ENCODE measurements at regions not wholly inside any gene's neighbourhood (a gene's known extent, or its start where the extent isn't known, plus 50 kb on each side); places are given as distances from the start of the nearest gene placed in this dataset.

GRCh38 chr14:51432302-51432948 lies 192.4 kb downstream of the TMX1 start:
- Mint-ChIP-seq H3K36me3 (ENCODE audit: low read depth) (no peaks in the 10 kb centered on the region), H3K4me1 (no peaks in the 10 kb centered on the region), H3K4me3 (no peak overlapping the region), H3K27me3 (peaks cover 34% of the 10 kb centered on the region), H3K27ac (no peak overlapping the region), H3K9me3 (no peaks in the 10 kb centered on the region)
- ATAC-seq (replicated peaks) = no peak

GRCh38 chr14:51436630-51437029 lies 196.6 kb downstream of the TMX1 start:
- no peak overlapping the region for H3K27ac Mint-ChIP-seq
- ATAC-seq (replicated peaks) = no peak

GRCh38 chr14:51439896-51440295 lies 199.8 kb downstream of the TMX1 start:
- H3K4me3 Mint-ChIP-seq = no peak overlapping the region
- H3K4me1 Mint-ChIP-seq = no peaks in the 10 kb centered on the region
- H3K9me3 Mint-ChIP-seq = no peaks in the 10 kb centered on the region
- peaks cover 20% of the 10 kb centered on the region for H3K27me3 Mint-ChIP-seq
- H3K36me3 Mint-ChIP-seq (ENCODE audit: low read depth) = no peaks in the 10 kb centered on the region
- no peak overlapping the region for H3K27ac Mint-ChIP-seq
- ATAC-seq (replicated peaks) = no peak

More at GRCh38 chr14:51436630-51437029, 196.6 kb downstream of the TMX1 start:
- no peak overlapping the region for H3K4me3 Mint-ChIP-seq
- no peaks in the 10 kb centered on the region for H3K9me3 Mint-ChIP-seq
- H3K27me3 Mint-ChIP-seq = peaks cover 28% of the 10 kb centered on the region
- H3K4me1 Mint-ChIP-seq = no peaks in the 10 kb centered on the region
- no peaks in the 10 kb centered on the region for H3K36me3 Mint-ChIP-seq (ENCODE audit: low read depth)

GRCh38 chr14:51441001-51441400 lies 201.0 kb downstream of the TMX1 start:
- H3K27me3 Mint-ChIP-seq = peaks cover 18% of the 10 kb centered on the region
- no peak for ATAC-seq (replicated peaks)
- no peaks in the 10 kb centered on the region for H3K4me1 Mint-ChIP-seq
- H3K27ac Mint-ChIP-seq = no peak overlapping the region
- H3K9me3 Mint-ChIP-seq = no peaks in the 10 kb centered on the region
- H3K36me3 Mint-ChIP-seq (ENCODE audit: low read depth) = no peaks in the 10 kb centered on the region
- H3K4me3 Mint-ChIP-seq = no peak overlapping the region

- no peak overlapping the region for H3K27ac Mint-ChIP-seq
Observed at GRCh38 chr14:51442513-51443175, 202.6 kb downstream of the TMX1 start.

GRCh38 chr14:51443195-51444018 lies 203.4 kb downstream of the TMX1 start:
- Mint-ChIP-seq H3K4me3 (no peak overlapping the region), H3K9me3 (no peaks in the 10 kb centered on the region), H3K36me3 (ENCODE audit: low read depth) (no peaks in the 10 kb centered on the region), H3K27ac (no peak overlapping the region), H3K4me1 (no peaks in the 10 kb centered on the region), H3K27me3 (peaks cover 16% of the 10 kb centered on the region)
- no peak for ATAC-seq (replicated peaks)

More at GRCh38 chr14:51442513-51443175, 202.6 kb downstream of the TMX1 start:
- Mint-ChIP-seq H3K27me3 (peaks cover 16% of the 10 kb centered on the region), H3K9me3 (no peaks in the 10 kb centered on the region), H3K36me3 (ENCODE audit: low read depth) (no peaks in the 10 kb centered on the region), H3K4me3 (no peak overlapping the region), H3K4me1 (no peaks in the 10 kb centered on the region)
- ATAC-seq (replicated peaks) = no peak

GRCh38 chr14:51444353-51445000 lies 204.4 kb downstream of the TMX1 start:
- ATAC-seq (replicated peaks) = no peak
- Mint-ChIP-seq H3K4me1 (no peaks in the 10 kb centered on the region), H3K36me3 (ENCODE audit: low read depth) (no peaks in the 10 kb centered on the region), H3K27me3 (peaks cover 9% of the 10 kb centered on the region), H3K27ac (no peak overlapping the region), H3K9me3 (no peaks in the 10 kb centered on the region), H3K4me3 (no peak overlapping the region)

- H3K4me3 Mint-ChIP-seq = no peak overlapping the region
- no peak for ATAC-seq (replicated peaks)
- H3K27ac Mint-ChIP-seq = no peak overlapping the region
Observed at GRCh38 chr14:51445001-51445390, 204.9 kb downstream of the TMX1 start.

GRCh38 chr14:51446771-51447170 lies 204.9 kb upstream of the FRMD6 start:
- ATAC-seq (replicated peaks) = no peak
- Mint-ChIP-seq H3K4me3 (no peak overlapping the region), H3K4me1 (no peaks in the 10 kb centered on the region), H3K27ac (no peak overlapping the region), H3K27me3 (peaks cover 8% of the 10 kb centered on the region), H3K36me3 (ENCODE audit: low read depth) (no peaks in the 10 kb centered on the region), H3K9me3 (no peaks in the 10 kb centered on the region)

More at GRCh38 chr14:51445001-51445390, 204.9 kb downstream of the TMX1 start:
- H3K36me3 Mint-ChIP-seq (ENCODE audit: low read depth) = no peaks in the 10 kb centered on the region
- no peaks in the 10 kb centered on the region for H3K9me3 Mint-ChIP-seq
- H3K27me3 Mint-ChIP-seq = peaks cover 9% of the 10 kb centered on the region
- no peaks in the 10 kb centered on the region for H3K4me1 Mint-ChIP-seq

- Mint-ChIP-seq H3K36me3 (ENCODE audit: low read depth) (no peaks in the 10 kb centered on the region), H3K4me1 (no peaks in the 10 kb centered on the region), H3K9me3 (no peaks in the 10 kb centered on the region), H3K27ac (no peak overlapping the region), H3K4me3 (no peak overlapping the region), H3K27me3 (peaks cover 8% of the 10 kb centered on the region)
- ATAC-seq (replicated peaks) = no peak
Observed at GRCh38 chr14:51447411-51447810, 204.3 kb upstream of the FRMD6 start.

- H3K27me3 Mint-ChIP-seq = peaks cover 8% of the 10 kb centered on the region
- H3K4me3 Mint-ChIP-seq = no peak overlapping the region
- no peaks in the 10 kb centered on the region for H3K4me1 Mint-ChIP-seq
- no peaks in the 10 kb centered on the region for H3K9me3 Mint-ChIP-seq
- ATAC-seq (replicated peaks) = no peak
- H3K36me3 Mint-ChIP-seq (ENCODE audit: low read depth) = no peaks in the 10 kb centered on the region
- no peak overlapping the region for H3K27ac Mint-ChIP-seq
Observed at GRCh38 chr14:51448831-51449670, 202.7 kb upstream of the FRMD6 start.

- Mint-ChIP-seq H3K4me3 (no peak overlapping the region), H3K4me1 (no peaks in the 10 kb centered on the region), H3K9me3 (no peaks in the 10 kb centered on the region), H3K27me3 (peaks cover 8% of the 10 kb centered on the region), H3K27ac (no peak overlapping the region), H3K36me3 (ENCODE audit: low read depth) (no peaks in the 10 kb centered on the region)
- no peak for ATAC-seq (replicated peaks)
Observed at GRCh38 chr14:51449681-51450080, 202.0 kb upstream of the FRMD6 start.

- no peak for ATAC-seq (replicated peaks)
- Mint-ChIP-seq H3K36me3 (ENCODE audit: low read depth) (no peaks in the 10 kb centered on the region), H3K4me3 (no peak overlapping the region), H3K27ac (no peak overlapping the region), H3K4me1 (no peaks in the 10 kb centered on the region), H3K9me3 (peaks cover under 1% of the 10 kb centered on the region), H3K27me3 (peaks cover 10% of the 10 kb centered on the region)
Observed at GRCh38 chr14:51451561-51451960, 200.1 kb upstream of the FRMD6 start.

- H3K4me3 Mint-ChIP-seq = no peak overlapping the region
- no peaks in the 10 kb centered on the region for H3K36me3 Mint-ChIP-seq (ENCODE audit: low read depth)
- H3K27ac Mint-ChIP-seq = no peak overlapping the region
- peaks cover 18% of the 10 kb centered on the region for H3K27me3 Mint-ChIP-seq
- no peak for ATAC-seq (replicated peaks)
- peaks cover 4% of the 10 kb centered on the region for H3K9me3 Mint-ChIP-seq
- H3K4me1 Mint-ChIP-seq = no peaks in the 10 kb centered on the region
Observed at GRCh38 chr14:51453869-51454268, 197.8 kb upstream of the FRMD6 start.
